ENCODE measurements at regions not wholly inside any gene's neighbourhood (a gene's known extent, or its start where the extent isn't known, plus 50 kb on each side); places are given as distances from the start of the nearest gene placed in this dataset.

- TF ChIP-seq, protein P1, sequence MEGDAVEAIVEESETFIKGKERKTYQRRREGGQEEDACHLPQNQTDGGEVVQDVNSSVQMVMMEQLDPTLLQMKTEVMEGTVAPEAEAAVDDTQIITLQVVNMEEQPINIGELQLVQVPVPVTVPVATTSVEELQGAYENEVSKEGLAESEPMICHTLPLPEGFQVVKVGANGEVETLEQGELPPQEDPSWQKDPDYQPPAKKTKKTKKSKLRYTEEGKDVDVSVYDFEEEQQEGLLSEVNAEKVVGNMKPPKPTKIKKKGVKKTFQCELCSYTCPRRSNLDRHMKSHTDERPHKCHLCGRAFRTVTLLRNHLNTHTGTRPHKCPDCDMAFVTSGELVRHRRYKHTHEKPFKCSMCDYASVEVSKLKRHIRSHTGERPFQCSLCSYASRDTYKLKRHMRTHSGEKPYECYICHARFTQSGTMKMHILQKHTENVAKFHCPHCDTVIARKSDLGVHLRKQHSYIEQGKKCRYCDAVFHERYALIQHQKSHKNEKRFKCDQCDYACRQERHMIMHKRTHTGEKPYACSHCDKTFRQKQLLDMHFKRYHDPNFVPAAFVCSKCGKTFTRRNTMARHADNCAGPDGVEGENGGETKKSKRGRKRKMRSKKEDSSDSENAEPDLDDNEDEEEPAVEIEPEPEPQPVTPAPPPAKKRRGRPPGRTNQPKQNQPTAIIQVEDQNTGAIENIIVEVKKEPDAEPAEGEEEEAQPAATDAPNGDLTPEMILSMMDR (IDR thresholded peaks at IDR 0.05): no peak
- TF ChIP-seq POLR2A (IDR thresholded peaks at IDR 0.05): no peak
Measured at GRCh38 chr11:128359515-128359914, 227.8 kb downstream of the ETS1 start.
